ENCODE measurements at regions not wholly inside any gene's neighbourhood (a gene's known extent, or its start where the extent isn't known, plus 50 kb on each side); places are given as distances from the start of the nearest gene placed in this dataset.

DNA sequence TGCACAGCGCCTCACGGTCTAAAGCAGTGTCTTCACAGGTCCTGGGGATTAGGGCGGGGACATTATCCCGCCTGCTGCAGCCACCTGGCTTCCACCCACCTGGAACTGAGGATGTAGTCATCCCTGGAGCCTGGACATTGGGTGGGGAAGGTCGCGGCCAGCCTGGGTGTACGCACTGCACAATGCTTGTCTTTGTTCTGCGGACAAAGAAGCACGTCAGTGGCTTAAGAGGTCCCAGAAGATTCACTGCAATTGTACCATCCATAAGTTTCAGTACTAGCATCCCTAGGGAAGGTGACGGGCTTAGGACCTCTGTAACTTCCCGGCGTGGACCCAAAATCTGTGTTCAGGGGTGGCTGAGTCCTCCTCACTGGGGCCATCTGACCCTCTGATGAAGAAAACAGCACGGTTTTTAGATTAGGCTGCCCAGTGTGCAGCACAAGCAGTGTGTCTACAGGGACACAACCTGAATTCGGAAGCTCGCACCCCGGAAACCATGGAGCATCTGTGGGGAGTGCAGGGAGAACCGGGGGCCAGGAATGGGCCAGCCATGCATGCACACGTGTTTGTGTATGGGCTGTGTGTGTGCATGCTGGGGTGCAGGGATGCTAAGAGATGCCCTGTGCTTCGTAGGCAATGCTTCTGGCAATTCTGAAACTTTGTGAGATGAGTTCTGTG, 342.6 kb upstream of the B3GAT1 start:
- TF ChIP-seq CTCF (IDR thresholded peaks at IDR 0.05) (no peak), POLR2AphosphoS5 (IDR thresholded peaks at IDR 0.05) (no peak)
